GM12892 (cell line): ENCODE measurements at regions not wholly inside any gene's neighbourhood (a gene's known extent, or its start where the extent isn't known, plus 50 kb on each side); places are given as distances from the start of the nearest gene placed in this dataset.

Experiments used
- POLR2A ChIP-seq: IDR thresholded peaks from 2 replicates; pipeline ENCODE4 v1.6.1; 2011; ENCODE audit warnings: low read depth, low read length, control low read depth
- POLR2AphosphoS5 ChIP-seq: IDR thresholded peaks from 2 replicates; pipeline ENCODE4 v1.6.1; 2011; ENCODE audit warnings: low read depth, low read length, control low read depth

DNA sequence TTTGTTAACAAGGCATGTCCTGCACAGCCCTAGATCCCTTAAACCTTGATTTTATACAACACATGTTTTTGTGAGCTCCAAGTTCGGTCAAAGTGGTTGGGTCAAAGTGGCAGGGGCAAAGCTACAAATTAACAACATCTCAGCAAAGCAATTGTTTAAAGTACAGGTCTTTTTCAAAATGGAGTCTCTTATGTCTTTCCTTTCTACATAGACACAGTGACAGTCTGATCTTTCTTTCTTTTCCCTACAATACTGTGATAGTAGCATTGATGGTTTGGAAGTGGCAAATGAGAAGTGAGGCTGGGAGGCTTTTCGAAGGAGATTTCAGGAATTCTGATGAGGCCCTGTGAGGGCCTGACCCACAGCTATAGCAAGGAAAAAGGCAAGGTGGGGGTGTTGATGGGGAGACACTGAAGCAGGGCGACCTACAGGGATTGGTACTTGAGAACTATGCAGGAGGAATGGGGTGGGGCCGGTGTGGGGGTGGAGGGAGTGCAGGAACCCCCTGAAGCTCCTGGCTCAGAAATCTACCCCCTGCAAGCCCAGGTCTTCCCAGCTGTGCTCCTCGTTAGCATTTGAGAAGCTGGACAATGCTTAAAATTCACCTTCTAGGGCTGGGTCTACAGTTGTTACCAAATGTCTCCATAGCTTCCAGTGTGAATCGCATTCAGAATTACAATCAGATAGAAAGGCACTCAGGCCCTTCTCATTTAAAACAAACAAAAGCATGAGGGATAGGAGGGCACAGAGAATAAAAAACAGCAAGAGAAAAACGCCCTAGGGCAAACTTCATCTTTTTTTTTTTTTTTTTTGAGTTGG lies 102.6 kb upstream of the PPM1J start:
- TF ChIP-seq POLR2A = no peak
- TF ChIP-seq POLR2AphosphoS5 = no peak
